ENCODE measurements at regions not wholly inside any gene's neighbourhood (a gene's known extent, or its start where the extent isn't known, plus 50 kb on each side); places are given as distances from the start of the nearest gene placed in this dataset.
"Not testable (repeated sequence)": the region's sequence is repeated elsewhere in the genome, so short reads cannot be mapped to it uniquely, and the experiment has no call there.

- not testable (repeated sequence) for DNase-seq
These were observed 430.8 kb upstream of the SPATA31A3 start for GRCh38 chr9:67423049-67423728.

DNA sequence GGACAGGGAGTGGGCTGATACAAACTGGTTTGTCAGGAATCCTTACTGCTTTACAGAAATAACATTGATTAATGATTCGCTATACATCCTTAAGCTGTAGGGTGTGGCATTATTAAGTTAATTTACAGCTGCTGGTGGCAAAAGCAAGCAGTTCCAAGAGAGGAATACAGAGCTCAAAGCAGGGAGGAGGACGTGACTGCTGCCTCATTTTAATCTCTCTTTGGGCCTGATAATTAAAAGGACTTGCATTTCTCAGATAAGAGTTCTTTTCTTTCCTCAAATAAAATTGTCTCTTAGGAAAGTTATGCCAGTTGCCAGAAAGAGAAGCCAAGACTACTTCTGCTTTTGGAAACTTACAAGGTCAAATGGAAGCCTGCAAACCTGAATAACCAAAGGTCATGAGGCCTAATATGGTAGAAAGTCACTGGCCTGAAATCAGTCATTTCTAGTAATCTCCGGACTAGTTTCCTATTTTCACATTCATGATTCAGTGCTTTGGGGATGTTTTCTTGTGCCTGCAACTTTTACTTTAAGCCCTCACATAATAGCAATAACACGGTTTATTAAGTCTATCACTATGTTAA, 426.2 kb upstream of the SPATA31A3 start:
- not testable (repeated sequence) for DNase-seq

DNA sequence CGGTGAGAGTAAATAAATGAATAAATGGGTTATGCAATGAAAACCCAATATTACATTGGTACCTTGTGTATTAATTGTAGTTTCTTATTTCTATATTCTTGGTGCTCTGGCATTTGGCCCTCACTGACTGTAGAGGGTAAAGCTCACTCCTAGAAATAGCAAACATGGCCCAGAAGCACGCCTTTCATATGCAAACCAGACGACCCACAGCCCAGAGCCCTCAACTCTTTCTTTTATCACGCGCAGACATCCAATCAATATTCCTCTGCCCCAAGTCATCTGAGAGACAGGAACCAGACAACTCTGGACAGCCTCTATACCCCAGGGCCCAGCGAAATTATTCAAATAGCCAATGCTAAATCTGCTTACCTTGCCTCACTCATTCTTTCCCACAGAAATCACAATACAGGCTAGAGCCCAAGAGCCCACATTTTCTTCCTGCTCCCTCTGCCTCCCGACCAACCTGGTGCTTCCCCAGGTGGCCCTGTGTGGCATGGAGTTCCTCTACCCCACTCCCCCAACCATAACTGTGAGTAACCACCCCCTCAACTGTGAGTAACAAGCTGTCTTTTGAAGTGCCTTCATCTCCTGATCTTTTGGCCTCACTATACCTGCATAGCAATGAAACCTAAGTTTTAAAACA, 425.1 kb upstream of the SPATA31A3 start:
- not testable (repeated sequence) for DNase-seq

GRCh38 chr9:67416639-67417038, 424.3 kb upstream of the SPATA31A3 start:
- not testable (repeated sequence) for DNase-seq

- not testable (repeated sequence) for DNase-seq
These were observed 418.4 kb upstream of the SPATA31A3 start for GRCh38 chr9:67410606-67411220.

GRCh38 chr9:67403739-67404138, 411.4 kb upstream of the SPATA31A3 start:
- not testable (repeated sequence) for DNase-seq

DNA sequence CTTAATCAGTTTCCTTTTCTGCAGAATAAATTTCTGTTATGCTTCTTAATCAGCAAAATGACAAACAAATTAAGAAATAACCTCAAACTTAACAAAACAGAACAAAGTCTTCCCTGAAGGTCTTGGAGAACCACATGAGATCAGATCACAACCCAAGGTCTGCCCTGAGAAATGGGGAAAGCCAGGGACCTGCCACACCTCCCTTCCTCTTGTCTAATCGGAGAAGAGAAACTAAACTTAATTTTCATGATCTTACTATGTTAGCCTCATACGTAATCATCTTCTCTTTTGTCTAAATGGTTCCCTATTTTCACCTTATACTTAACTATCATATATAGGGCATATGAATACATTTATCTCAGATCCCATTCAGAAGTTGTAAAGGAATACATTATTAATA, 405.4 kb upstream of the SPATA31A3 start:
- DNase-seq, result not testable (repeated sequence)

DNA sequence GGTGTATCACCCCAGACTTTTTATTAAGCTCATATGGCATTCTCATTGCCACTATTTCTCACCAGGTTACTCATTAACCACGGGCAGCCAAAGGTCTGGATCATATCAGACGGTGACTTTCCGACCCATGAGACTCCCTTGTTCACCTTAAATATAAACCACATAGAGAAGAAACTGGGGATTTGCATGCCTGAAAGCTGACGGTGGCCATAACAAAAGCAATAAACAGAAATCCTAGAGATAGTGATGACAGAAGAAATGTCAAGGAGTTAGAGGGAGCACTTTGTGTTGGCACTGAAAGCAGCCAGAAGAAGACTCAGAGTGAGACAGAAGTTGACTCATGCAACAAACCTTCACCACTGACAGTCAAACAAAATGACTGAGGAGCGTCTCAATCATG, 402.4 kb upstream of the SPATA31A3 start:
- DNase-seq, result not testable (repeated sequence)

DNA sequence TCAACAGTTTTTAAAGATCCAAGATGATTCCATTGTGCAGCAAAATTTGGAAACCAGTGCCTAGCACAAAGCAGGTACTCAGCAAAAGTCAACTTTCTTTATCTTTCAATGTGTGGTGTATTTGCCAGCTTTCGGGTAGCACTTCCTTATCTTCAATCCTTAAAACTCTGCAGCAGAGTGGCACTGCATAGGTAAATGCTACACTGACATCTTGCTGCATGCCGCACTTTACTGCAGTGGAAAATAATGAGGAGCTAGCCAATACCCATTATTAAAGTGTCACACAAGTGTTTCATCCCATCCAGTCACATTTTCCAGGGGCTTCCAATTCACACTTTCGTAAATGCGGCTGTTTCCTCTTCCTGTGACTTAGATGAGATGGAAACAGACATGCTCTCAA, 401.7 kb upstream of the SPATA31A3 start:
- DNase-seq, result not testable (repeated sequence)

GRCh38 chr9:67369664-67370063, 377.3 kb upstream of the SPATA31A3 start:
- not testable (repeated sequence) for DNase-seq

- DNase-seq, result not testable (repeated sequence)
These were observed 370.0 kb upstream of the SPATA31A3 start for GRCh38 chr9:67362325-67362724.

- DNase-seq, result not testable (repeated sequence)
These were observed 361.6 kb upstream of the SPATA31A3 start for GRCh38 chr9:67353961-67354360.

DNA sequence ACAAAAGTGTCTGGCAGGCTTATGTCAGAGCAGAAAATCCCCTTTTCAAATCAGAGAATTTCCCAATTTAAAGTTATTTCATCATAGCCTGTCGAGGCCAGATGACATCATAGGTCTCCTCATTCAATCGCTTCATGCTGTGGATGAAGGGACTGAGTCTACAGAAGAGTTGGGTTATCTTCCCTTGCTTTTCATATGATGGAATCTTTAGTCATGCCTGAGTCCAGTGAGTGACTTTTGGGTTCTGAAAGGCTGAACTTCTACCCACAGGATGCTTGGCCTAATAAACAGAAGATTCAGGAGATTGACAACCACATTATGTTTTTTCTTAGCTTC, 357.0 kb upstream of the SPATA31A3 start:
- not testable (repeated sequence) for DNase-seq

DNA sequence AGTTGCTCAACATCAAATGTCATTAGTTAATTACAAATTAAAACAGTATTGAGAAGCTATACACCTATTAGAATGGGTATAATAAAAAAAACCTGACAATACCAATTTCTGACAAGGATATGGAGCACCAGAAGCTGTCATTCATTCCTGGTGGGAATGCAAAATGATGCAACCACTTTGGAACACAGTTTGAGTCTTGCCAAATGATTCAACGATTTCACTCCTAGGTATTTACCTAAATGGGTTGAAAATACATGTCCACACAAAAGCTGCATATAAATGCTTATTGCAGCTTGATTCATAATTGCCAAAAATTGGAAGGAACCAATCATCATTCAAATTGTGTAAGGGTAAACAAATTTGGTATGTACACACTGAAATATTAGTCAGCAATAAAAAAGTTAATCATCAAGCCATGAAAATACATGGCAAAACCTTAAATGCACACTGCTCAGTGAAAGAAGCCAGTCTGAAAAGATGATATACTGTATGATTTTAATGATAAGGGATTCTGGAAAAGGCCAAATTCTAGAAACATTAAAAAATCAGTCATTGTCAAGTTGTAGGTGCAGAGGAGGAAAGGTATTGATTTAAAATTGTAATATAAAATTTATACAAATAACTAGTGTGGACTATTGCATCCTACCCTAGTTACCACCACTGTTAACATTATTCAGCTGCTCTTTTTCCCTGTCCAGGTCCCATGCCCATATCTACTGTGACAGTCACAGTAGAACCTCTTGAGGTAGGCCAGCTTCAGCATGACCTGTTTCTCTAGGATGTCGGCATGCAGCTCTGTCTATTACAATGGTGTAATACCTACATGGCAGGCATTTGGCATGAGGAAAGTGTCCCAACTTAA, 356.4 kb upstream of the SPATA31A3 start:
- not testable (repeated sequence) for DNase-seq

- not testable (repeated sequence) for DNase-seq
These were observed 355.7 kb upstream of the SPATA31A3 start for GRCh38 chr9:67348094-67348493.

GRCh38 chr9:67339216-67339615, 346.9 kb upstream of the SPATA31A3 start:
- not testable (repeated sequence) for DNase-seq

GRCh38 chr9:67338201-67338600, 345.9 kb upstream of the SPATA31A3 start:
- not testable (repeated sequence) for DNase-seq

GRCh38 chr9:67334727-67335572, 342.6 kb upstream of the SPATA31A3 start:
- not testable (repeated sequence) for DNase-seq

- not testable (repeated sequence) for DNase-seq
These were observed 339.3 kb upstream of the SPATA31A3 start for GRCh38 chr9:67331634-67332033.

DNA sequence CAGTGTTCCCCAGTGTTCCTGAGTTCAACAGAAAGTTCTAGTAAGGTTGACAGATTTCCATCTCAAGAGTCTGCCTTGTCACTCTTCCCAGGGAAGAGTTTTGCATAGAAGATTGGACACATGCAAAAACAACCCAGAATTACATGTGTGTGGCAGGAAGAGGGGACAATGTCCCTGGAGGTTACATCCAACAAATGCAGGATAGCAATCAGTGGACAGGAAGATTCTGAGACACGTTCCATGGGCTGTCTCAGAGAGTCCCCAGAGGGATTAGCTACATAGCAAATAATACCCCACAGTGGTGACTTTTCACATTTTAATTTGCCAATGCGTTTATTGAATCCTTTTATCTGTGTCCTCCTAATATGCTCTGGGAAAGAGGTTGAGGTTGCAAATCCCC, 321.1 kb upstream of the SPATA31A3 start:
- DNase-seq, result not testable (repeated sequence)

DNA sequence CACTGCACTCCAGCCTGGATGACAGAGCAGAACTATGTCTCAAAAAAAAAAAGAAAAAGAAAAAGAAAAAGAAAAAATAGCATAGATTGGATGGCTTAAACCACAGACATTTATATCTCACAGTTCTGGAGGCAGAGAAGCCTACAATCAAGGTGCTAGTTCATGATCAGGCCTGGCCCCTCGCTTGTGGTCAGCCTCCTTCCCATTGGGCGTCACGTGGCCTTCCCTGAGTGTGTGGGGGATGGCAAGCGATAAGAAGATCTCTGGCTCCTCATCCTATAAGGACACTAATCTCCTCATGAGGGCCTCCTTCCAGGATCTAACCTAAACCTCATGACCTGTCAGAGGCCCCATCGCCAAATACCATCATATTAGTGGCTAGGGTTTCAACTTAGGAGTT, 320.2 kb upstream of the SPATA31A3 start:
- DNase-seq, result not testable (repeated sequence)
